HL-60 (cell line): ENCODE measurements at regions not wholly inside any gene's neighbourhood (a gene's known extent, or its start where the extent isn't known, plus 50 kb on each side); places are given as distances from the start of the nearest gene placed in this dataset.

Experiments
- POLR2AphosphoS5 ChIP-seq: IDR thresholded peaks from 2 replicates; pipeline ENCODE4 v1.6.1; 2012; ENCODE audit warnings: low read depth
- REST ChIP-seq: IDR thresholded peaks from 2 replicates; pipeline ENCODE4 v1.6.1; 2012; ENCODE audit warnings: low read depth; ENCODE audit not compliant: insufficient replicate concordance
- SPI1 ChIP-seq: IDR thresholded peaks from 2 replicates; pipeline ENCODE4 v1.6.1; 2012; ENCODE audit warnings: low read depth, mild to moderate bottlenecking, borderline replicate concordance
- TF ChIP-seq, protein P1 (sequence below): IDR thresholded peaks from one replicate; pipeline ENCODE4 v1.5.1; 2011; ENCODE audit warnings: low read length, control low read depth, inconsistent platforms; ENCODE audit not compliant: insufficient read depth

- TF ChIP-seq, protein P1, sequence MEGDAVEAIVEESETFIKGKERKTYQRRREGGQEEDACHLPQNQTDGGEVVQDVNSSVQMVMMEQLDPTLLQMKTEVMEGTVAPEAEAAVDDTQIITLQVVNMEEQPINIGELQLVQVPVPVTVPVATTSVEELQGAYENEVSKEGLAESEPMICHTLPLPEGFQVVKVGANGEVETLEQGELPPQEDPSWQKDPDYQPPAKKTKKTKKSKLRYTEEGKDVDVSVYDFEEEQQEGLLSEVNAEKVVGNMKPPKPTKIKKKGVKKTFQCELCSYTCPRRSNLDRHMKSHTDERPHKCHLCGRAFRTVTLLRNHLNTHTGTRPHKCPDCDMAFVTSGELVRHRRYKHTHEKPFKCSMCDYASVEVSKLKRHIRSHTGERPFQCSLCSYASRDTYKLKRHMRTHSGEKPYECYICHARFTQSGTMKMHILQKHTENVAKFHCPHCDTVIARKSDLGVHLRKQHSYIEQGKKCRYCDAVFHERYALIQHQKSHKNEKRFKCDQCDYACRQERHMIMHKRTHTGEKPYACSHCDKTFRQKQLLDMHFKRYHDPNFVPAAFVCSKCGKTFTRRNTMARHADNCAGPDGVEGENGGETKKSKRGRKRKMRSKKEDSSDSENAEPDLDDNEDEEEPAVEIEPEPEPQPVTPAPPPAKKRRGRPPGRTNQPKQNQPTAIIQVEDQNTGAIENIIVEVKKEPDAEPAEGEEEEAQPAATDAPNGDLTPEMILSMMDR: no peak
- TF ChIP-seq REST: no peak
- TF ChIP-seq POLR2AphosphoS5: no peak
- TF ChIP-seq SPI1: no peak
Observed at GRCh38 chr11:116613206-116613875, 159.4 kb downstream of the BUD13 start.
